ENCODE measurements at regions not wholly inside any gene's neighbourhood (a gene's known extent, or its start where the extent isn't known, plus 50 kb on each side); places are given as distances from the start of the nearest gene placed in this dataset.
A peak's percentile ranks its signal among the peaks of the same experiment; 100 is the strongest.

- H3K9ac ChIP-seq (ENCODE audit: low read depth, low read length, poor library complexity) = no peak overlapping the region
- no peak overlapping the region for H3K23ac ChIP-seq (ENCODE audit: low read depth, low read length, poor library complexity)
- no peak overlapping the region for H3K4me3 ChIP-seq (ENCODE audit: low read length in 2 of 2)
- H2AK5ac ChIP-seq (ENCODE audit: low read depth, low read length) = no peak overlapping the region
- H3K79me1 ChIP-seq (ENCODE audit: low read depth, low read length) = no peaks in the 10 kb centered on the region
- no peak overlapping the region for H3K18ac ChIP-seq (ENCODE audit: low read length)
- H4K8ac ChIP-seq (ENCODE audit: low read depth, low read length) = no peak overlapping the region
- no CpG with 5 or more reads among the region's 13 CpGs for WGBS, 2 donors (ENCODE audit: extremely low coverage in 2 of 2, insufficient read length in 2 of 2, insufficient replicate concordance in 1 of 2)
- H3K27ac ChIP-seq (replicated peaks; ENCODE audit: low read length) = no peak overlapping the region
- no peak overlapping the region for H3K4me2 ChIP-seq (ENCODE audit: insufficient read depth, low read length, poor library complexity, severe bottlenecking)
- no peak overlapping the region for H2BK15ac ChIP-seq (ENCODE audit: low read length)
- H3K4ac ChIP-seq (ENCODE audit: low read length) = no peak overlapping the region
- H2BK120ac ChIP-seq (ENCODE audit: low read depth, low read length) = no peak overlapping the region
- H4K91ac ChIP-seq (ENCODE audit: low read depth, low read length, poor library complexity) = no peak overlapping the region
- H3K36me3 ChIP-seq (replicated peaks in 1 of 2; ENCODE audit: control insufficient read depth in 2 of 2, insufficient read depth in 2 of 2, low read length in 2 of 2) = no peaks in the 10 kb centered on the region
- no peaks in the 10 kb centered on the region for H3K27me3 ChIP-seq (ENCODE audit: control insufficient read depth in 3 of 3, insufficient read depth in 3 of 3, low read depth in 1 of 3, low read length in 3 of 3)
- no peak overlapping the region for H2BK5ac ChIP-seq (ENCODE audit: low read length)
- H3K9me3 ChIP-seq (replicated peaks in 1 of 2; ENCODE audit: control insufficient read depth in 2 of 2, insufficient read depth in 1 of 2, low read depth in 1 of 2, low read length in 2 of 2) = no peaks in the 10 kb centered on the region
- no peak overlapping the region for H2BK12ac ChIP-seq (ENCODE audit: low read length)
- DNase-seq (ENCODE audit: low spot score) = peak; percentile 24
- H3K4me1 ChIP-seq (ENCODE audit: control insufficient read depth in 2 of 2, insufficient read depth in 1 of 2, low read depth in 1 of 2, low read length in 2 of 2) = no peaks in the 10 kb centered on the region
- H3K14ac ChIP-seq (ENCODE audit: low read length) = no peak overlapping the region
- H2AFZ ChIP-seq (ENCODE audit: low read length) = no peak overlapping the region
Measured at GRCh38 chr4:129167640-129168260, 71.8 kb downstream of the C4orf33 start.

- no peak overlapping the region for H3K4ac ChIP-seq (ENCODE audit: low read length)
- DNase-seq (ENCODE audit: low spot score) = no peak
Measured at GRCh38 chr4:129172181-129172580, 76.2 kb downstream of the C4orf33 start.

GRCh38 chr4:129176864-129177263 is 80.9 kb downstream of the C4orf33 start:
- no peak overlapping the region for H3K4me3 ChIP-seq (ENCODE audit: low read length in 2 of 2)
- H2AFZ ChIP-seq (ENCODE audit: low read length) = no peak overlapping the region
- no peak overlapping the region for H4K8ac ChIP-seq (ENCODE audit: low read depth, low read length)
- no peak overlapping the region for H3K4me2 ChIP-seq (ENCODE audit: insufficient read depth, low read length, poor library complexity, severe bottlenecking)
- peaks cover 0 to 2% of the 10 kb centered on the region in 2 donors for H3K4me1 ChIP-seq (ENCODE audit: control insufficient read depth in 2 of 2, insufficient read depth in 1 of 2, low read depth in 1 of 2, low read length in 2 of 2)
- no peak overlapping the region for H3K23ac ChIP-seq (ENCODE audit: low read depth, low read length, poor library complexity)
- no peak overlapping the region for H3K4ac ChIP-seq (ENCODE audit: low read length)
- no peaks in the 10 kb centered on the region for H3K36me3 ChIP-seq (replicated peaks in 1 of 2; ENCODE audit: control insufficient read depth in 2 of 2, insufficient read depth in 2 of 2, low read length in 2 of 2)
- no peak overlapping the region for H2BK5ac ChIP-seq (ENCODE audit: low read length)
- no peak overlapping the region for H4K91ac ChIP-seq (ENCODE audit: low read depth, low read length, poor library complexity)
- H3K14ac ChIP-seq (ENCODE audit: low read length) = no peak overlapping the region
- H3K9me3 ChIP-seq (replicated peaks in 1 of 2; ENCODE audit: control insufficient read depth in 2 of 2, insufficient read depth in 1 of 2, low read depth in 1 of 2, low read length in 2 of 2) = no peaks in the 10 kb centered on the region
- no peak for DNase-seq (ENCODE audit: low spot score)
- H2BK120ac ChIP-seq (ENCODE audit: low read depth, low read length) = no peak overlapping the region
- H2AK5ac ChIP-seq (ENCODE audit: low read depth, low read length) = no peak overlapping the region
- H2BK15ac ChIP-seq (ENCODE audit: low read length) = no peak overlapping the region
- no peak overlapping the region for H3K9ac ChIP-seq (ENCODE audit: low read depth, low read length, poor library complexity)
- no peak overlapping the region for H3K18ac ChIP-seq (ENCODE audit: low read length)
- no CpG with 5 or more reads among the region's 1 CpG for WGBS, 2 donors (ENCODE audit: extremely low coverage in 2 of 2, insufficient read length in 2 of 2, insufficient replicate concordance in 1 of 2)
- H3K27ac ChIP-seq (replicated peaks; ENCODE audit: low read length) = no peak overlapping the region
- no peak overlapping the region for H2BK12ac ChIP-seq (ENCODE audit: low read length)
- no peaks in the 10 kb centered on the region for H3K79me1 ChIP-seq (ENCODE audit: low read depth, low read length)
- no peaks in the 10 kb centered on the region for H3K27me3 ChIP-seq (ENCODE audit: control insufficient read depth in 3 of 3, insufficient read depth in 3 of 3, low read depth in 1 of 3, low read length in 3 of 3)

More at GRCh38 chr4:129172181-129172580, 76.2 kb downstream of the C4orf33 start:
- Histone ChIP-seq H3K4me2 (ENCODE audit: insufficient read depth, low read length, poor library complexity, severe bottlenecking) (no peak overlapping the region), H2BK120ac (ENCODE audit: low read depth, low read length) (no peak overlapping the region), H4K8ac (ENCODE audit: low read depth, low read length) (no peak overlapping the region), H3K18ac (ENCODE audit: low read length) (no peak overlapping the region), H2AK5ac (ENCODE audit: low read depth, low read length) (no peak overlapping the region), H3K14ac (ENCODE audit: low read length) (no peak overlapping the region), H3K79me1 (ENCODE audit: low read depth, low read length) (no peaks in the 10 kb centered on the region), H3K4me3 (ENCODE audit: low read length in 2 of 2) (no peak overlapping the region), H2AFZ (ENCODE audit: low read length) (no peak overlapping the region), H3K27me3 (ENCODE audit: control insufficient read depth in 3 of 3, insufficient read depth in 3 of 3, low read depth in 1 of 3, low read length in 3 of 3) (no peaks in the 10 kb centered on the region), H3K27ac (replicated peaks; ENCODE audit: low read length) (no peak overlapping the region), H3K9me3 (replicated peaks in 1 of 2; ENCODE audit: control insufficient read depth in 2 of 2, insufficient read depth in 1 of 2, low read depth in 1 of 2, low read length in 2 of 2) (no peaks in the 10 kb centered on the region), H3K36me3 (replicated peaks in 1 of 2; ENCODE audit: control insufficient read depth in 2 of 2, insufficient read depth in 2 of 2, low read length in 2 of 2) (no peaks in the 10 kb centered on the region), H3K9ac (ENCODE audit: low read depth, low read length, poor library complexity) (no peak overlapping the region), H3K23ac (ENCODE audit: low read depth, low read length, poor library complexity) (no peak overlapping the region), H2BK15ac (ENCODE audit: low read length) (no peak overlapping the region), H4K91ac (ENCODE audit: low read depth, low read length, poor library complexity) (no peak overlapping the region), H2BK5ac (ENCODE audit: low read length) (no peak overlapping the region), H3K4me1 (ENCODE audit: control insufficient read depth in 2 of 2, insufficient read depth in 1 of 2, low read depth in 1 of 2, low read length in 2 of 2) (no peaks in the 10 kb centered on the region), H2BK12ac (ENCODE audit: low read length) (no peak overlapping the region)

- Histone ChIP-seq H4K8ac (ENCODE audit: low read depth, low read length) (no peak overlapping the region), H2BK15ac (ENCODE audit: low read length) (no peak overlapping the region), H2AFZ (ENCODE audit: low read length) (no peak overlapping the region), H3K27me3 (ENCODE audit: control insufficient read depth in 3 of 3, insufficient read depth in 3 of 3, low read depth in 1 of 3, low read length in 3 of 3) (no peaks in the 10 kb centered on the region), H2AK5ac (ENCODE audit: low read depth, low read length) (no peak overlapping the region), H3K23ac (ENCODE audit: low read depth, low read length, poor library complexity) (no peak overlapping the region), H2BK120ac (ENCODE audit: low read depth, low read length) (no peak overlapping the region), H3K9me3 (replicated peaks in 1 of 2; ENCODE audit: control insufficient read depth in 2 of 2, insufficient read depth in 1 of 2, low read depth in 1 of 2, low read length in 2 of 2) (no peaks in the 10 kb centered on the region), H3K4me2 (ENCODE audit: insufficient read depth, low read length, poor library complexity, severe bottlenecking) (no peak overlapping the region), H2BK12ac (ENCODE audit: low read length) (no peak overlapping the region), H3K4me3 (ENCODE audit: low read length in 2 of 2) (no peak overlapping the region), H3K36me3 (replicated peaks in 1 of 2; ENCODE audit: control insufficient read depth in 2 of 2, insufficient read depth in 2 of 2, low read length in 2 of 2) (no peaks in the 10 kb centered on the region), H3K4me1 (ENCODE audit: control insufficient read depth in 2 of 2, insufficient read depth in 1 of 2, low read depth in 1 of 2, low read length in 2 of 2) (peaks cover 0 to 2% of the 10 kb centered on the region in 2 donors), H3K18ac (ENCODE audit: low read length) (no peak overlapping the region), H3K27ac (replicated peaks; ENCODE audit: low read length) (no peak overlapping the region), H4K91ac (ENCODE audit: low read depth, low read length, poor library complexity) (no peak overlapping the region), H3K9ac (ENCODE audit: low read depth, low read length, poor library complexity) (no peak overlapping the region), H3K14ac (ENCODE audit: low read length) (no peak overlapping the region), H3K79me1 (ENCODE audit: low read depth, low read length) (no peaks in the 10 kb centered on the region), H2BK5ac (ENCODE audit: low read length) (no peak overlapping the region), H3K4ac (ENCODE audit: low read length) (no peak overlapping the region)
- no CpG with 5 or more reads among the region's 2 CpGs for WGBS, 2 donors (ENCODE audit: extremely low coverage in 2 of 2, insufficient read length in 2 of 2, insufficient replicate concordance in 1 of 2)
- DNase-seq (ENCODE audit: low spot score) = no peak
Measured at GRCh38 chr4:129179276-129179675, 83.3 kb downstream of the C4orf33 start.

Measured in neuronal stem cell (in vitro differentiated cells).